ENCODE measurements at regions not wholly inside any gene's neighbourhood (a gene's known extent, or its start where the extent isn't known, plus 50 kb on each side); places are given as distances from the start of the nearest gene placed in this dataset.

DNA sequence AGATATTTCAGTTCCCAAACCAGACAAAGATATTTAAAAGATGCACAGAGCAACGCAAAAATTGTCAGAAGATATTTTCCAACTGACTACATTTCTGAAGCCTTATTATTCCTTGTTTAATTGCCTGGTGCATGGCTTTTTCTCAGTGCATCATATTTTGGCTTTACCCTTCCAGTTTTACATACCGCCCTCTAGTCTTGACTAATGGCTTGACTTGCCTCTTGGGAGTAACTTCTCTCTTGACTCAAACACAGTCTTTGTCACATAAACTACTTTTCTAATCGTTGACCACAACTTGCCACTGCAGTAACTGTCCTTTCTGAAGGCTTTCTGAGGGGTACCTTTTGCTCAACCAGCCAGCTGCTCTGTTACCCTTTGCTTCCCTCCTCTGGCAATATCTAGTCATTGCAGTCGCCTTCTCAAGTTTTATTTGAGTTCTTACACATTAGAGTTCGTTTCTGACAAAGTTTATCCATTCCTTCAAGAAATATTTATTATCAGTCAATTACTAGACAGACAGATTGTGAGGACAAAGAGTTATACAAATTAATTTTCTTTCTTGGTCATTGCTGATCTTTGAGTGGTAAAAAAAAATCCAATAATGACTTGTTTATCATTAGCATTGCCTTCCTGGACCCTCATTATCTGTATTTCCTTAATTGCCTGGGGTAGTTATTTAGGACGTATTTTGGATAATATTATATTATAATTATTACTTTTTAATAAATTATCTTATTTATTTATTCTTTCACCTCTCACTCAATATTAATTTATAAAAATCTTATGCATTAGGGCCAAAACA lies 506.9 kb upstream of the PCDH10 start:
- H3K27ac ChIP-seq (ENCODE audit: low read depth, low read length) = no peak overlapping the region
- no peaks in the 10 kb centered on the region for H3K27me3 ChIP-seq (ENCODE audit: control insufficient read depth, insufficient read depth, low read length)
- no peak overlapping the region for H3K4me3 ChIP-seq (ENCODE audit: low read depth, low read length)
- TF ChIP-seq, protein P1, sequence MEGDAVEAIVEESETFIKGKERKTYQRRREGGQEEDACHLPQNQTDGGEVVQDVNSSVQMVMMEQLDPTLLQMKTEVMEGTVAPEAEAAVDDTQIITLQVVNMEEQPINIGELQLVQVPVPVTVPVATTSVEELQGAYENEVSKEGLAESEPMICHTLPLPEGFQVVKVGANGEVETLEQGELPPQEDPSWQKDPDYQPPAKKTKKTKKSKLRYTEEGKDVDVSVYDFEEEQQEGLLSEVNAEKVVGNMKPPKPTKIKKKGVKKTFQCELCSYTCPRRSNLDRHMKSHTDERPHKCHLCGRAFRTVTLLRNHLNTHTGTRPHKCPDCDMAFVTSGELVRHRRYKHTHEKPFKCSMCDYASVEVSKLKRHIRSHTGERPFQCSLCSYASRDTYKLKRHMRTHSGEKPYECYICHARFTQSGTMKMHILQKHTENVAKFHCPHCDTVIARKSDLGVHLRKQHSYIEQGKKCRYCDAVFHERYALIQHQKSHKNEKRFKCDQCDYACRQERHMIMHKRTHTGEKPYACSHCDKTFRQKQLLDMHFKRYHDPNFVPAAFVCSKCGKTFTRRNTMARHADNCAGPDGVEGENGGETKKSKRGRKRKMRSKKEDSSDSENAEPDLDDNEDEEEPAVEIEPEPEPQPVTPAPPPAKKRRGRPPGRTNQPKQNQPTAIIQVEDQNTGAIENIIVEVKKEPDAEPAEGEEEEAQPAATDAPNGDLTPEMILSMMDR (IDR thresholded peaks at IDR 0.05; ENCODE audit: low read depth, low read length) = peak; percentile 87
- CTCF ChIA-PET = interaction anchor here (0.6 to 1.8 kb wide), 3 partner anchors 15 to 1034 kb away, joined by 3 to 4 read pairs (median 4); no protein-coding TSS in a partner anchor
- POLR2A ChIA-PET = no interaction called here
- H3K9me3 ChIP-seq (ENCODE audit: control insufficient read depth, insufficient read depth, low read length) = no peaks in the 10 kb centered on the region
- DNase-seq (ENCODE audit: low read depth, low spot score) = peak; percentile 16

DNA sequence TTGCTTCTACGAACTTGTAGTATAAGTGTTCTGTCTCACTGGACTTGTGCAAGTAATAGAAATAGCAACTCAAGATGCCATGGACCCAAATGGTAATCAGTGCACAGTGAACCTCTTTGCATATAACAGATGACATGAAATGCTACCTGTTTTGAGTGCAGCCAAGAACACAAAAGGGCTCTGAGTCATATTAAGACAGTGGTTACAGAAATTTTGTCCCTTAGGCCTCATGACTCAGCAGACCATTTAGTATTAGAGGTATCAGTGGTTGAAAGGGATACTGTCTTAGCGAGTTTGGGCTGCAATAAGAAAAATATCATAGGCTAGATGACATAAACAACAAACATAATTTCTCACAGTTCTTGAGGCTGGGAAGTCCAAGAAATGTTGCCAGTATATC lies 502.9 kb upstream of the PCDH10 start:
- POLR2A ChIA-PET = no interaction called here
- DNase-seq (ENCODE audit: low read depth, low spot score) = no peak
- CTCF ChIA-PET = no interaction called here
- TF ChIP-seq, protein P1 (IDR thresholded peaks at IDR 0.05; ENCODE audit: low read depth, low read length) = no peak
- Histone ChIP-seq H3K4me3 (ENCODE audit: low read depth, low read length) (no peak overlapping the region), H3K27me3 (ENCODE audit: control insufficient read depth, insufficient read depth, low read length) (no peaks in the 10 kb centered on the region), H3K27ac (ENCODE audit: low read depth, low read length) (no peak overlapping the region), H3K9me3 (ENCODE audit: control insufficient read depth, insufficient read depth, low read length) (no peaks in the 10 kb centered on the region)

DNA sequence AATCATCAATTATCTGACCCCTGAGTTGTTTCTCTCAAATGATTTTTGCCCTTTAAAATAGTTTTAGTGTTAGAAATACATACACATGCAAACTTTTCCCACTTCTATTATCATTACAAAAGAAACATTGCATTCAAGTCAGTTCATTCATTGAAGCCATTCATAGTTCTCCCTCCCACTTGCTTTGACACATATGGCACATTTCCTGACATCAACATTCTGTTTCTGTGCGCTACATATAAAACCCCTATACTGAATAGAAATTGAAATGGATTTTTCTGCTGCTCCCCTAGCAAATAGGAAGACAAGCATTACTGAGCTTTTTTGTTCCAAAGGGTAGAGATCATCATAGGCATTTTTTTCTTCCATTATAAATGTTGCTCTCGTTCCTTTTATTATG lies 497.9 kb upstream of the PCDH10 start:
- no peaks in the 10 kb centered on the region; the same call in 1 of the 2 replicates for H3K9me3 ChIP-seq (ENCODE audit: control insufficient read depth, insufficient read depth, low read length)
- no peak overlapping the region for H3K27ac ChIP-seq (ENCODE audit: low read depth, low read length)
- DNase-seq (ENCODE audit: low read depth, low spot score) = no peak
- ChIA-PET CTCF (no interaction called here), POLR2A (no interaction called here)
- H3K4me3 ChIP-seq (ENCODE audit: low read depth, low read length) = no peak overlapping the region
- TF ChIP-seq, protein P1 (IDR thresholded peaks at IDR 0.05; ENCODE audit: low read depth, low read length) = no peak
- no peaks in the 10 kb centered on the region for H3K27me3 ChIP-seq (ENCODE audit: control insufficient read depth, insufficient read depth, low read length)

DNA sequence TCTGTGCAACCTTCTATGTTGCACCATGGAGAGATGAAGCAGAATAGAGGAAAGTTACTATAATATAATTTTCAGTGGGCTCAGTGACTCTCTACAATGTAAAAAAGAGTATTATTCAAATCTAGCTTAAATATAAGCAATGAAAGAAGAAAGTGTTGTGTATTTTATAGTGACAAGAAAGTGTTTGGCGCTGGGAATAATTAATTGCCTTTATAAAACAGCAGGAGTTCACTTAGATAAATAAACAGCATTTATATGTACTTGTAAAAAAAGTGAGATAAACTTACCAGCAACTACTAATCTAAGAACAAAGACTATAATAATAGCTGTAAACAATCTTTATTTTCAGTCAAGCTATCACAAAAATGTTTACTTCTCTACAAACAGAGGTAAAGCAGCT lies 488.9 kb upstream of the PCDH10 start:
- H3K27ac ChIP-seq (ENCODE audit: low read depth, low read length) = no peak overlapping the region
- no peaks in the 10 kb centered on the region for H3K27me3 ChIP-seq (ENCODE audit: control insufficient read depth, insufficient read depth, low read length)
- DNase-seq (ENCODE audit: low read depth, low spot score) = no peak
- CTCF ChIA-PET = no interaction called here
- H3K9me3 ChIP-seq (ENCODE audit: control insufficient read depth, insufficient read depth, low read length) = no peaks in the 10 kb centered on the region
- POLR2A ChIA-PET = no interaction called here
- no peak overlapping the region for H3K4me3 ChIP-seq (ENCODE audit: low read depth, low read length)
- TF ChIP-seq, protein P1 (IDR thresholded peaks at IDR 0.05; ENCODE audit: low read depth, low read length) = no peak

DNA sequence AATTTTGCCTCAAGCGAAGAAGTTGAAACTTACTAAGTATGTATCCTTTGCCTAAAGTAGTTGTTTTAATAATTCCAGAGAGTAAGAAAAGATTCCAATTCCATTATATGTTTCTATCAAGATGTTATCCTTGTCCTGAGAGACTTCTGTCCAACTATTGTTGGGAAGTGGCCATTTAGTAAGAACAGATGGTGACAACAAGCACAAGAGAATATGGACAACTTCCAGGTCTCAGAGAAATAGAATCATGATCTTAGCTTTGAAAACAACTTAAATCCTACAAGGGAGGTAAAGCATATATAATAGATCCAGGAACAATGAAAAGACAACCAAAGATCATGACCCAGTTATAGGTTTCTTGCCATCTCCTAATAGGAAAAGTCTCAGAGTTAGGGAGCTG lies 486.6 kb upstream of the PCDH10 start:
- H3K4me3 ChIP-seq (ENCODE audit: low read depth, low read length) = no peak overlapping the region
- no peaks in the 10 kb centered on the region for H3K27me3 ChIP-seq (ENCODE audit: control insufficient read depth, insufficient read depth, low read length)
- TF ChIP-seq, protein P1 (IDR thresholded peaks at IDR 0.05; ENCODE audit: low read depth, low read length) = no peak
- no peak overlapping the region for H3K27ac ChIP-seq (ENCODE audit: low read depth, low read length)
- POLR2A ChIA-PET = no interaction called here
- H3K9me3 ChIP-seq (ENCODE audit: control insufficient read depth, insufficient read depth, low read length) = no peaks in the 10 kb centered on the region
- CTCF ChIA-PET = no interaction called here
- no peak for DNase-seq (ENCODE audit: low read depth, low spot score)

Measured in AG04450 (cell line).